ENCODE measurements at regions not wholly inside any gene's neighbourhood (a gene's known extent, or its start where the extent isn't known, plus 50 kb on each side); places are given as distances from the start of the nearest gene placed in this dataset.

DNA sequence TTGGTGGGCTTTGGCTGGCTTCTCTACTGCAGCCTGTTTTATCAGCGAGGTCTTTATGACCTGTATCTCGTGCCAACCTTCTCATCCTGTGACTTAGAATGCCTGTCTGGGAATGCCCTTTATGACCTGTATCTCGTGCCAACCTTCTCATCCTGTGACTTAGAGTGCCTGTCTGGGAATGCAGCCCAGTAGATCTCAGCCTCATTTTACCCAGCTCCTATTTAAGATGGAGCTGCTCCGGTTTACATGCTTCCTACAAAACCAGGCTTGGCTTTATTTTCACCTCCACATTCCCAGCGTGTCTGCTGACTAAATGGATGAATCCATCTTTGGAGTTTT, 395.3 kb downstream of the PREX1 start:
- no peak for TF ChIP-seq ARNT (IDR thresholded peaks at IDR 0.05)
- TF ChIP-seq NFRKB (IDR thresholded peaks at IDR 0.05): no peak
- TF ChIP-seq SUZ12 (IDR thresholded peaks at IDR 0.05): no peak
- no peak for TF ChIP-seq LEF1 (IDR thresholded peaks at IDR 0.05; ENCODE audit: borderline replicate concordance)
- no peak for TF ChIP-seq PKNOX1 (IDR thresholded peaks at IDR 0.05)
- TF ChIP-seq ZNF384 (IDR thresholded peaks at IDR 0.05): no peak

Data from HEK293T (cell line).